ENCODE measurements at regions not wholly inside any gene's neighbourhood (a gene's known extent, or its start where the extent isn't known, plus 50 kb on each side); places are given as distances from the start of the nearest gene placed in this dataset.

GRCh38 chr16:11401161-11402050 lies 56.1 kb downstream of the RMI2 start:
- no peak for DNase-seq

DNA sequence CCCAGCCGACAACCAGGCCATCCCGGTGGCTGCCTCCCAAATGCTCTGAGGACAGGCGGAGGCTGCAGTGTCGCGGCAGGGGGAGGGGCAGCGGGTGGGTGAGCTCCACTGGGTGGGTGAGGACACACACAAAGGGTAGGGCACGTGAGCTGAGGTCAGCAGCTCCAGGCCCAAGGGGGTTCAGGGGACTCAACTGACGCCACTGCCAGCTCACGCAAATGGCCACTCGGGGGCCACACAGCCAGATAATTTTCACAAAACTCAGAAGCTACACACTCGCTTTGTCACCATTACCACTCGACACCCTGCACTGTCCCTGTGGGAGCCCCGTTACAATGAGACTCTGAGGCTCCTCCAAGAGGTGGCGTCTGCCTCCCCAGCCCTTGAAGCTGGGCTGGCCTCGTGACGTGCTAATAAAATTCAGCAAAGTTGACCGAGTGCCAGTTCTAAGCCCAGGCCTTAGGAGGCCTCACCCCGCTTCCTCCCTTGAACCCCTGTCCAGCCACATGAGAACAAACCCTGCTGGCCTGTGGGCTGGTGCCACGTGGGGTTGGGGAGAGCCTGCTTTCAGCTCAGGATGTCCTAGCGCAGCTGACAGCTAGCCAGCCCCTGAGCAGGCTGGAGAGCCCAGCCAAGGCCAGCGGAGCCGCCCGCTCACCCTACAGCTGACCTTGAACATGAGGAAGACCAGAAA lies 56.9 kb downstream of the RMI2 start:
- DNase-seq: no peak

GRCh38 chr16:11402745-11403533 lies 57.7 kb downstream of the RMI2 start:
- no peak for DNase-seq

DNA sequence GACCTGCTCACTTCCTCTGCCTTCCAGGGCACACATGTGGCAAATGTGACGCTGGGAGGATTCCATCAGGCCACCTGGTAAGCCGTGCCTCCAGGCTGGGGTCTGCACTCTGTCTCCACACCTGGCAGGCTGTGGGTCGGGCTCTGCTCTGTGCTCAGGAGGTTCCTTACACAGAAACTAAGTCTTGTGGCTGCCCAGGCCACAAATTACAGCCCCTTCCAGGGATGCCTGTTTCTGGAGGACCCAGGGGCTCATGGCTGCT lies 58.2 kb downstream of the RMI2 start:
- DNase-seq: no peak

GRCh38 chr16:11403920-11404319 lies 58.7 kb downstream of the RMI2 start:
- DNase-seq: no peak

DNA sequence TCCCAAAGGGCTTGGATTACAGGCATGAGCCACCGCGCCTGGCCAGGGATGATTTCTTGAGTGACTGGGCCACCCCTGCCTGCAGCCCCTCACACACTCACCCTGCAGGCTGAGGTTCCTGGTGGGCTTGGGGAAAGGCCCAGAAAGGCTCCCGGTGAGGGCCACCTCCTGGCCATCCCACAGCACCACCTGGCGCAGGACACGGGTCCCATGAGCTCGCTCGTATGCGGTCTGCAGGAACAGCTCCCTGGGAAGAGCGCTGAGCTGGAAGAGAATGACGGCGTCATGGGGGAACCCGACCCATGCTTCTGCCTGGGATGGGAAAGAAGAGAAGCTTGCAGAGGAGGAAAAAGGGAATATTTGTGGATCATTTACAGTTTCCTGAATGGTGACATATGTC lies 59.3 kb downstream of the RMI2 start:
- no peak for DNase-seq

- peak; percentile 37 to 49 for DNase-seq
Observed at GRCh38 chr16:11405331-11406176, 60.3 kb downstream of the RMI2 start.

DNA sequence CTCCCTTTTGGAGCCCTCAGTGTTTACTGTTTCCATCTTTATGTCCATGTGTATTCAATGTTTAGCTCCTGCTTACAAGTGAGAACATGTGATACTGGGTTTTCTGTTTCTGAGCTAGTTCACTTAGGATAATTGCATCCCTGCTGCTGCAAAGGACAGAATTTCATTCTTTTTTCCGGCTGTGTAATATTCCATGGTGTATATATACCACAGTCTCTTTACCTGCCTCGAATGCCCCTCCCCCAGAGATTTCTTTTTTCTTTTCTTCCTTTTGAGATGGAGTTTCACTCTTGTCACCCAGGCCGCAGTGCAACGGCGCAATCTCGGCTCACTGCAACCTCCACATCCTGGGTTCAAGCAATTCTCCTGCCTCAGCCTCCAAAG lies 60.9 kb downstream of the RMI2 start:
- DNase-seq: no peak

DNA sequence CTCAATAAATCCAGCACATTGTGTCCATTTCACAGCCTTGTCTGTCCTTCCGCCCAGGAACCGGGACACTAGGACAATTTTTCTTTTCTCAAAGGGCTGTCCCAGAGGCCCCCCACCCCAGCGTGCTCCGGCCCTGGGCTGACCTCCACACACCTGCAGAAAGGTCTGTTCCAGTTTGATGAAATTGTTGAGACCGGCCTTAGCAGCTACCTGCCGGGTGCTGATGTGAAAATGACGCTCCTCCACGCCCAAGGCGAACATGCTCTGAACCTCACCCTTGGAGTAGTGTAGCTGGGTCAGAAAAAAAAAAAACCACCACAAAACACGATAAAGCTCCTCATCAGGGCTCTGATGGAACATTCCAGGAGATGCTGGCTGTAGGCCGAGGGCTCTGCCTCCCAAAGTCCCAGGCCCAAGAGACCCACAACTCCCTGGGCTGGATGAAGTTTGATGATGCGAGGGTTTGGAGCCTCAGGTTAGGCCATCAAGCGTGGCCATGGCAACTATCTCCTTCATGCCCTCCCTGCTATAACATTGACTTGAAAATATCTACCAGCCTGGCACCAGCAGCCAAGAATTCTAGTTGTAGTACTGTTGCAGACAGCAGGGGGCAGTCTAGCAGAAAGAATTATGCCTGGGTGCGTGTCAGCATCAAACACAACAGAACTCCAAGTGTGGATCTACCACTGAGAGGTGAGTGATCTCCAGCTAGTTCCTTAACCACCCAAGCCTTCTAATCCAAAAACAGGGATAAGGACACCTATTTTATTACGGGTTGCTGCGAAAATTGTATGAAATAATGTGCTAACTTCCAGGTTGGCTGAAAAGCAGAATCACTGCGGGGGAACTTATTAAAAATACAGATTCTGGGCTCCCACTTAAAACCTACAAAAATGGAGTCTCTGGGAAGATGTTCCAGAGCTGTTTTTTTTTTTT lies 62.1 kb downstream of the RMI2 start:
- peak; percentile 72 to 75 for DNase-seq

GRCh38 chr16:11408216-11408615 lies 63.0 kb downstream of the RMI2 start:
- DNase-seq: no peak

GRCh38 chr16:11409398-11409797 lies 64.1 kb downstream of the RMI2 start:
- DNase-seq: no peak

GRCh38 chr16:11410376-11411058 lies 65.3 kb downstream of the RMI2 start:
- peak in 1 of 2 donors; percentile 51 for DNase-seq

DNA sequence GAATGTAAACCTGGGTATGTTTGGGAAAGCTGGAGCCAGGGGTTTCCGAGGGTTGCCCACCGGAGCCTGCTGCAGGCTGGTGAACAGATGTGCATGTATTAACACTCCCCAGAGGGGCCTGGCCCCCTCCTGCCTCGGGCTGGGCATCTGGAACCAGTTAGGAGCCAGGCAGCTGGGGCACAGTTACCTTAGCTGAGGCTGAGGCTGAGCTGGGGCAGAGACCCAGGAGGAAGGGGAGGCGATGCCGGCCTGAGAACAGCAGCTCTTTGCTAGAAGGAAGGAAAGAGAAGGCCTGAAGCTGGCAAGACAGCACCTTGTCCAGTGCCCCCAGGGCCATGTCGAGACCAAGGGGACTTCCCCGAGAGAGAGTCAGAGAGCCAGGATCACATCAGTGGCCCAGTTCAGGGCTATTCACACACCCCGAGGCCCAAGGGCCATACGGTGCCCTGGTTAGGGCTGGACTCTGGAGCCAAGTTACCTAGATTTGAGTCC lies 65.8 kb downstream of the RMI2 start:
- DNase-seq: no peak

DNA sequence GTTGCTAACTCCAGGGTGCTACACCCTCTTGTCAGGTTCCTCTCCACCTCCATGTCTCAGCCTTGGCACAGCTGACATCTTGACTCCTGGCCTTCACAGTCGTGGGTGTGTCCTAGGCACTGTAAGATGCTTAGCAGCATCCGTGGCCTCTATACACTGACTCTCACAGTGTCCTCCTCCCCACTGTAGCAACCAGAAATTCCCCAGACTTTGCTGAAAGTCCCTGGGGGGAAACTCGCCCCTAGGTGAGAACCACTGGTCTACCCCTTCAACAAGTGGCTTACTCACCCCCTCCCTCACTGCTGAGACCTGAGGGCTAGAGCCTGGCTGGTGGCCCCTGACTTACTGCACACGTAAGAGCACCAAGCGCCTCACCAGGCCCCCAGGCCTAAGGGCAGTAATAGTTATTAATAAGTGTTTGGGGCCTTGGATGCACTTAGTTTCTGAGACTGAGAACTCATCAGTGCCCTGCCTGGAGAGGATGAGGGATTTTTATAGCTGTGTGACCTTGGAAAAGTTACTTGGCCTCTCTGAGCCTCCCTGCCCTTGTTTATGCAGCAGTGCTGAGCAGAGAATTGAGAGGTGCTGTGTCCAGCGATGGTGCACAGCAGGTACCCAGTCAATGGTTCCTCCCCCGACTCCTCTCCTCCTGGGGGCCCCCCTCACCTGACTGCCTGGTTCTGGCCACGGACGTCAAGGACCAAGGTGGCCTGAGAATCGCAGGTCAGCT lies 67.1 kb downstream of the RMI2 start:
- no peak for DNase-seq

DNA sequence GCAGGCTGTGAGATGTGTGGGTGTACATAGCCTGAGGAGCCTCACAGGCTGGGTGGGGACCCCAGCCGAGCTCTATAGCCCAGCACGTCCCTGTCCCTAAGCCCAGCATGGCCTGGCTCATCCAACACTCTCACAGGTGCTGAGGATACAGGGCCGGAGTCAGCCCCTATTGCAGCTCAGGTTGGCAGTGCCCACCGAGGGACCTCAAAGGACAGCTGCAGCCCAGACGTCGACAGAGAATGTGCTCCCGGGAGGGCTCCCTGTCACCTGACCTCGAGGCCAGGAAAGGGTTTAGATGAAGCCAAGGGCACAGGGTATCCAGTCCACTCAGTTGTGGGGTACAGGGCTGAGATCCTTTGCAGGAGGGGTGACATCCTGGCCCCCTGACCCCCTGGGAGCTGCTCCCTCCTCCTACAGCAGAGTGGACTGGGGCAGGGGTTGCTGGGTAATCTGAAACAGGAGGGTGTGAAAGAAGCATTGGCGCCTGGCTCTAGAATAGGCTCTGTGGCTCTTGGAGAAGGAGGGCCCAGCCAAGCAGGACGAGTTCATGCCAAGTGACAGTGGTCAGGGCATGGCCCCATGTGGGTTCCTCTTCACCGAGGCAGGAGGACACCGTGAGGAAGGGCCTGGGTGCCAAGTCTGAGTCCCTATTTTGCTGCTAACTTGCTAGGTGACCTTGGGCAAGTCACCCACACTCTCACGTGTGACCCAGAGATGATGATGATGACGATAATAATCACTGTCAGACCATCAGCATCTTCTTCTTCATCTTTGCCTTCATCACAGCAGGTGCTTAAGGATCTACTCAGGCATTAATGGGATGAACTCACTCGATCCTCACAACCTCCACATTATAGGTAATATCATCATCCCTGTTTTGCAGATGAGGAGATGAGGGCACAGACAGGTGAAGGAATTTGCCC lies 68.0 kb downstream of the RMI2 start:
- DNase-seq: no peak

- DNase-seq: no peak
Observed at GRCh38 chr16:11413907-11414595, 68.8 kb downstream of the RMI2 start.

- DNase-seq: no peak
Observed at GRCh38 chr16:11414815-11415775, 69.8 kb downstream of the RMI2 start.
